ENCODE measurements at regions not wholly inside any gene's neighbourhood (a gene's known extent, or its start where the extent isn't known, plus 50 kb on each side); places are given as distances from the start of the nearest gene placed in this dataset.

DNA sequence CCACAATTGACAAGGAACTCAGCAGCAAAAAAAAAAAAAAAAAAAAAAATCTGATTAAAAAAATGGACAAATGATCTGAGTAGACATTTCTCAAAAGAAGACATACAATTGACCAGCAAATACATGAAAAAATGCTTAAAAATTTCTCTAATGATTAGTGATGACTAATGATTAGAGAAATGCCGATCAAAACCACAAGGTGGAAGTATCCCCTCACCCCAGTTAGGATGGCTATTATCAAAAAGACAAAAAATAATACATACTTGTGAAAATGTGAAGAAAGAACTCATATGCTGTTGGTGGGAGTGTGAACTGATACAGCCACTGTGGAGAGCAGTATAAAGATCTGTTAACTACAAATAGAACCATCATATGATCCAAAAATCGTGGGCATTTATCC lies 245.3 kb downstream of the OSTF1 start:
- Mint-ChIP-seq H3K9me3 (peaks cover 10% of the 10 kb centered on the region), H3K27me3 (no peaks in the 10 kb centered on the region), H3K36me3 (ENCODE audit: low read depth) (no peaks in the 10 kb centered on the region), H3K4me1 (ENCODE audit: low read depth) (no peaks in the 10 kb centered on the region), H3K27ac (no peak overlapping the region), H3K4me3 (no peak overlapping the region)
- TF ChIP-seq, protein P1, sequence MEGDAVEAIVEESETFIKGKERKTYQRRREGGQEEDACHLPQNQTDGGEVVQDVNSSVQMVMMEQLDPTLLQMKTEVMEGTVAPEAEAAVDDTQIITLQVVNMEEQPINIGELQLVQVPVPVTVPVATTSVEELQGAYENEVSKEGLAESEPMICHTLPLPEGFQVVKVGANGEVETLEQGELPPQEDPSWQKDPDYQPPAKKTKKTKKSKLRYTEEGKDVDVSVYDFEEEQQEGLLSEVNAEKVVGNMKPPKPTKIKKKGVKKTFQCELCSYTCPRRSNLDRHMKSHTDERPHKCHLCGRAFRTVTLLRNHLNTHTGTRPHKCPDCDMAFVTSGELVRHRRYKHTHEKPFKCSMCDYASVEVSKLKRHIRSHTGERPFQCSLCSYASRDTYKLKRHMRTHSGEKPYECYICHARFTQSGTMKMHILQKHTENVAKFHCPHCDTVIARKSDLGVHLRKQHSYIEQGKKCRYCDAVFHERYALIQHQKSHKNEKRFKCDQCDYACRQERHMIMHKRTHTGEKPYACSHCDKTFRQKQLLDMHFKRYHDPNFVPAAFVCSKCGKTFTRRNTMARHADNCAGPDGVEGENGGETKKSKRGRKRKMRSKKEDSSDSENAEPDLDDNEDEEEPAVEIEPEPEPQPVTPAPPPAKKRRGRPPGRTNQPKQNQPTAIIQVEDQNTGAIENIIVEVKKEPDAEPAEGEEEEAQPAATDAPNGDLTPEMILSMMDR (IDR thresholded peaks at IDR 0.05) = no peak
- DNase-seq (no peak), ATAC-seq (ENCODE audit: poor library complexity) (no peak)
- CTCF ChIA-PET = interaction anchor here (0.6 kb wide), 1 partner anchor 585 kb away, joined by 3 read pairs; no protein-coding TSS in a partner anchor
- no peak overlapping the region for H3K4me3 ChIP-seq (ENCODE audit: low read length)
- no peaks in the 10 kb centered on the region for H3K9me3 ChIP-seq (ENCODE audit: control insufficient read depth in 1 of 2, insufficient read depth in 1 of 2, low read length in 2 of 2)
- intact Hi-C loops (cut with DNase I, micrococcal nuclease) = no loop called here
- no peaks in the 10 kb centered on the region for H3K27me3 ChIP-seq (ENCODE audit: control insufficient read depth in 1 of 2, insufficient read depth in 2 of 2, low read length in 2 of 2)
- H3K4me1 ChIP-seq (ENCODE audit: insufficient read depth, low read length) = no peaks in the 10 kb centered on the region
- no peak overlapping the region for H3K27ac ChIP-seq (ENCODE audit: low read depth in 1 of 2, low read length in 2 of 2)
- POLR2A ChIA-PET = no interaction called here
- H3K36me3 ChIP-seq (ENCODE audit: insufficient read depth, low read length) = no peaks in the 10 kb centered on the region

DNA sequence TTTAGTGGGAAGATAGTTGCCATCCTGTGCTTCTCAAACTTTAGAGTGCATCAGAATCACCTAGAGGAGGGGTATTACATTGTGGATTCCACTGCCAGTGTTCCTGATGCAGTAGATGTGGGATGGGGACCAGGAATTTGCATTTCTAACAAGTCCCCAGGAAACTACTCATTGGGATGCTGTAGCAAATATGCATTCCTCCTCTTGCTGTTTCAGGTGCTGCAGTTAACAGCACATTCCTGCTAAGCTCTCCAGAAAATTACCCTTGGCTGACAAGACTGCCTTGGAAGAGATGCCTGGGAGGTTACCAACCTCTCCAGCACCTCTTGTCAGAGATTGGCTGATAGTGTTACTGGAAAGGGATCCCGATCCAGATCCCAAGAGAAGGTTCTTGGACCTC lies 270.5 kb downstream of the OSTF1 start:
- Histone ChIP-seq H3K9me3 (ENCODE audit: control insufficient read depth in 1 of 2, insufficient read depth in 1 of 2, low read length in 2 of 2) (peaks cover 0 to 3% of the 10 kb centered on the region in 2 experiments), H3K27me3 (ENCODE audit: control insufficient read depth in 1 of 2, insufficient read depth in 2 of 2, low read length in 2 of 2) (no peaks in the 10 kb centered on the region), H3K4me3 (ENCODE audit: low read length) (no peak overlapping the region), H3K36me3 (ENCODE audit: insufficient read depth, low read length) (no peaks in the 10 kb centered on the region), H3K27ac (ENCODE audit: low read depth in 1 of 2, low read length in 2 of 2) (no peak overlapping the region), H3K4me1 (ENCODE audit: insufficient read depth, low read length) (no peaks in the 10 kb centered on the region)
- intact Hi-C loops (cut with DNase I, micrococcal nuclease) = no loop called here
- Mint-ChIP-seq H3K4me1 (ENCODE audit: low read depth) (no peaks in the 10 kb centered on the region), H3K4me3 (no peak overlapping the region), H3K9me3 (peaks cover 5% of the 10 kb centered on the region), H3K27ac (no peak overlapping the region), H3K27me3 (no peaks in the 10 kb centered on the region), H3K36me3 (ENCODE audit: low read depth) (no peaks in the 10 kb centered on the region)
- ChIA-PET CTCF (no interaction called here), POLR2A (no interaction called here)
- DNase-seq = no peak
- ATAC-seq (ENCODE audit: poor library complexity) = no peak
- TF ChIP-seq, protein P1 (IDR thresholded peaks at IDR 0.05) = no peak

DNA sequence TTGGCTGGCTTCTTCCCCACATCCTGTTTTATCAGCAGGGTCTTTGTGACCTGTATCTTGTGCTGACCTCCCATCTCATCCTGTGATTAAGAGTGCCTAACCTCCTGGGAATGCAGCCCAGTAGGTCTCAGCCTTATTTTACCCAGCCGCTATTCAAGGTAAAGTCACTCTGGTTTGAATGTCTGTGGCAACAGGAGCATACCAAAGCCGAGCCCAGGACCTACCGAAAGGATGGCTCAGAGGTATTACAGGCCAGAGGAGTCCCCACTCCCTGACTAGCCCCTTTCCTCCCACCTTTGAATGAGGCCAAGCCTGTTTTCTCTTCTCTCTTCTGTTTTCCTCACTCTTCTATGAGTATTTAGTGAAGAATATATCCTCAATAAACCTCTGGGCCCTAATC lies 271.3 kb downstream of the OSTF1 start:
- Mint-ChIP-seq H3K4me3 (no peak overlapping the region), H3K9me3 (peaks cover 10% of the 10 kb centered on the region), H3K36me3 (ENCODE audit: low read depth) (no peaks in the 10 kb centered on the region), H3K4me1 (ENCODE audit: low read depth) (no peaks in the 10 kb centered on the region), H3K27ac (no peak overlapping the region), H3K27me3 (no peaks in the 10 kb centered on the region)
- Histone ChIP-seq H3K27me3 (ENCODE audit: control insufficient read depth in 1 of 2, insufficient read depth in 2 of 2, low read length in 2 of 2) (no peaks in the 10 kb centered on the region), H3K9me3 (ENCODE audit: control insufficient read depth in 1 of 2, insufficient read depth in 1 of 2, low read length in 2 of 2) (peaks cover 0 to 3% of the 10 kb centered on the region in 2 experiments), H3K36me3 (ENCODE audit: insufficient read depth, low read length) (no peaks in the 10 kb centered on the region), H3K27ac (ENCODE audit: low read depth in 1 of 2, low read length in 2 of 2) (no peak overlapping the region), H3K4me1 (ENCODE audit: insufficient read depth, low read length) (no peaks in the 10 kb centered on the region), H3K4me3 (ENCODE audit: low read length) (no peak overlapping the region)
- ChIA-PET POLR2A (no interaction called here), CTCF (no interaction called here)
- intact Hi-C loops (cut with DNase I, micrococcal nuclease) = no loop called here
- TF ChIP-seq, protein P1 (IDR thresholded peaks at IDR 0.05) = no peak
- ATAC-seq (ENCODE audit: poor library complexity) = no peak
- no peak for DNase-seq

Data from CD4-positive, alpha-beta T cell (primary cell).